Iris pigment epithelial cell (primary cell): ENCODE measurements at regions not wholly inside any gene's neighbourhood (a gene's known extent, or its start where the extent isn't known, plus 50 kb on each side); places are given as distances from the start of the nearest gene placed in this dataset.
A peak's percentile ranks its signal among the peaks of the same experiment; 100 is the strongest.

ENCODE experiments used
- DNase-seq: peaks from one replicate; pipeline ENCODE4 v3.0.0-alpha.2; 2011; ENCODE audit warnings: low read depth

DNA sequence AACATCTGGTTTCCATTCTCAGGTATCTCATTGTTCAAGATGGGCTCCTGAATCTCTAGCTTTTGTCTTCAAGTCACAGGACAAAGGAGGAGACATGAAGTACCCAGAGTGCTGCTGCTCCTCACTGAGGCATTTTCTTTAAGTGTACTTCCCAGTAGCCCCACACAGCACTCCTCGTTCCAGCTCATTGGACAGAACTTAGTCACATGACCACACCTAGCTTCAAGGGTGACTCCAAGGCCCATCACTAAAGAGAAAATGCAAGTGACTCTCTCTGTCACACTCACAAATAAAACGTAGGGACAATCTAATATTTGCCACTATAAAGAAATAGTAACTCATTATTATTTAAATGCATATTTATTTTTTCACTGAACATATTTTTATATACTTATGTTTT is 58.3 kb upstream of the NEUROD6 start:
- DNase-seq, result no peak

DNA sequence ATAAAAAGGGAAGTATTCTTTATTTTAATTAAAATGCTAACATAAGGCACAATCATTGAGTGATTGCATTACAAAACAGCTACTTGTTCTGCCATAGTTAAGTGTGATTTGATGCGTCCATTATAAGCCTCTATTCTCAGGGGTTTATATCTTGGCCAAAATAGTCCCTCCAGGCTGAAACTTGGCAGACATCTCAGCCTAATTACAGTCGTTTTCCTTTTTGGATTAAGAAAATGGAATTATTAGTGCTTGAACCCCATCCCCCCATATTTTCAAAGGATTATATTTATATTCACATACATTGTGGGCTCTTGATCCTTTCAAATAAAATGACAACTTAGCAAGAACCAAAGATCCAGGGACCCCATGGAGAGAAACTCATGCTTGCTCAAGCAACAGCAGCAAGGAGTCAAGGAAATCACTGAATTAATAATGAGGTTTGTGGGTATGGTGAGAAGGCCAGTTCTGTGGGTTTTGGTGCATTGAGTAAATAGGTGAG is 66.7 kb upstream of the NEUROD6 start:
- no peak for DNase-seq

DNA sequence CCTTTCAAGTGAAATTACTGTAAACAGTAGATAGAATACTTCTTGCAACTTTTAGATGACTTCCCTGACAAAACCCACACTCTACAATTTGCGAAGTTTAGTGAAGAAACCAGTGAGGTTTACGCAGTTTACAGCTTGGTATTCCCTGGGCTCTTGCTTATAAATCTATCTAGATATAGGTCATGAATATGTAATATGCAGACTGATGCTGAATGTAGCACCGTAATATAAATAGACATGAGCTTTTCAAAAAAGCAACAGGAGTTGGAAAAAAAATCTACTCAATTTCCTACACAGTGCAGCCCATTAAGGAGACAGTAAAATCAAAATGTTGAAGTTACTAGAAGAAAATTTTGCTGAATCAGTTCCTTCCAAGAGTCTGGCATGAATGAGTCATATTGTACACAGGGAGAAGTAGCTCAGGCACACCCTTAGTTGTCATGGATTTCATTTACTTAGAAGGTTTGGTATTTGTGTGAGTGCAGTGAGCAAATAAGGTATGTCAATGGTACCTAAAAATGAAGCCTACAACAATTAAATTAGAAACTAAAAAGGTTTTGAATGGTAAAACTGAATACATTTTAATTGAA is 67.7 kb upstream of the NEUROD6 start:
- DNase-seq, result peak; percentile 27

DNA sequence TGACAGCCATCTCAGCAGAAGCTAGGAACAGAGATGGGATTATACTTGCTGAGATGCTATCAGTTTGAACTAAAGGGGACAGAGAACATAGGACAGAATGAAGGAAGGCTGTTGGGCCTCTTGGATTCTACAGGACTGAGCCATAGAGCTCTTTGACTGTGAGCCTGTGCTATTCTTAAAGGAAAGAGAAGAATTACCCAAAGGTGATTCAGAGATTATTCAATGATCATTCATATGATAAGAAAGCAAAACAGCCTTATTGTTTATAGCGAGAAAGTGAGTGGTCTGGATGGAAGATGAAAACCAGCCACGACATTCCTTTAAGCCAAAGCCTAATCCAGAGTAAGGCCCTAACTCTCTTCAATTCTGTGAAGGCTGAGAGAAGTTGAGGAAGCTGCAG is 69.7 kb upstream of the NEUROD6 start:
- DNase-seq, result no peak

DNA sequence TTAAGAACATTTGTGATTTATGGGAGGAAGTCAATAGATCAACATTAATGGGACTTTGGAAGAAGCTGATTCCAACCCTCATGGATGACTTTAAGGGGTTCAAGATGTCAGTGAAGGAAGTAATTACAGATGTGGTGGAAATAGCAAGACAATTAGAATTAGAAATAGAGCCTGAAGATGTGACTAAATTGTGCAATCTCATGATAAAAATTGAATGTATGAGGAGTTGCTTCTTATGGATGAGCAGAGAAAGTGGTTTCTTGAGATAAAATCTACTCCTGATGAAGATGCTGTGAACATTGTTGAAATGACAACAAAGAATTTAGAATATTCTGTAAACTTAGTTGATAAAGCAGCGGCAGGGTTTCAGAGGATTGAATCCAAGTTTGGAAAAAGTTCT is 70.9 kb upstream of the NEUROD6 start:
- DNase-seq, result no peak

DNA sequence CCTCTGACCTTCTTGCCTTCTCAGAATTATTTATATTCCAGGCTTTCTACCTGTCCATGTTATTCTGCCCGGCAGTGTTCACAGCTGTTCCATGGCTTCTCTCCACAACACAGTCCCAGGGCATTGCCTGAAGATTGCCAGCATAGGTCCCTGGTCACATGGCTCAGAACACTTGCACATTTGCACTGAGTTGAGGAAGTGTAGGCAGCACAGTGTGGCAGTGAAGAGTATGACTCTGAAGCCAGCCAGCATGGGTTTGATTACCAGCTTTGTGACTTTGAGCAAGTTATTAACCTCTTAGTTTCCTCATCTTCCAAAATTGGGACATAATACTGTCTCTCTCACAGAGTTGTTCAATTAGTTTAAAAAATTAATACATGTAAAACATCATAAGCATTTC is 73.2 kb upstream of the NEUROD6 start:
- DNase-seq, result no peak

DNA sequence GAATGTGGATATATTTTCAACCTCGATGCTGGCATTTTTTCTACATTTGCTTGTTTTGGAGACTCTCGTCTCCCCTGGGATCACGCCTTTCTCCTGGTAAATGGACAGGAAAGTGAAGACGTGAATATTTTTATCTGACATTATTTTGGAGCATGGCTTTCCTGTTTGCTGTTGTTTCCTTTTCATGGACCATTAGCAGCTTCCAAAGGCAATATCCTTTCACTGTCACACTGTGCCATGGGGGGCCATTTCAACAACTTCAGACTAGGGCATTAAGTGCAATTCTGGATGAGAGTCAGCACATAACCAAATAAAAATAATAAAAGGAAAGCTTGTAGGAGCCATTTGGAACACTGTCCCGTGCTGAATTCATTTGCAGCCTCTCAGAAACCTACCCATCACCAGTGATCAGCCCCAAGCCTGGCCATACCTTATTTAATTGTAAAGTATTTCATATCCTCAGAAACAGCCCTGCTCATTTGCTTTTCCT is 75.9 kb upstream of the NEUROD6 start:
- no peak for DNase-seq

DNA sequence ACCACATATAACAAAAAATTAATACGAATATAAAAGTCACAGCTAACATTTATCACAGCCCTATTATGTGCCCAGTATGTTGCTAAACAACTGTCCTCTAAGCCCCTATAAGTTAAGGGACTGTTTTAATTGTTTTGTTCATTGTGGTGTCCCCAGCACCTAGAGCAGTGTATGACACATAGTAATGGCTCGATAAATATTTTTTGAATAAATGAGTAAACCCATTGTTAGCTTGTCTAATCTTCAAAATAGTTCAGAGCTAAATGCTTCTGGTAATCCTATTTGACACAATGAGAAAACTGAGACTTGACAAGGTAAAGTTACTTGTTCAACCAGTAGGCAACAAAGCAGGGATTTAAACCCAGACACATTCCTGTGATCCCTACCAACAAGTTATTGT is 78.4 kb upstream of the NEUROD6 start:
- DNase-seq, result no peak

GRCh38 chr7:31419505-31420055 is 79.1 kb upstream of the NEUROD6 start:
- no peak for DNase-seq

GRCh38 chr7:31420948-31421347 is 80.4 kb upstream of the NEUROD6 start:
- DNase-seq, result no peak

- DNase-seq, result no peak
Observed at GRCh38 chr7:31421607-31422006, 81.1 kb upstream of the NEUROD6 start.

DNA sequence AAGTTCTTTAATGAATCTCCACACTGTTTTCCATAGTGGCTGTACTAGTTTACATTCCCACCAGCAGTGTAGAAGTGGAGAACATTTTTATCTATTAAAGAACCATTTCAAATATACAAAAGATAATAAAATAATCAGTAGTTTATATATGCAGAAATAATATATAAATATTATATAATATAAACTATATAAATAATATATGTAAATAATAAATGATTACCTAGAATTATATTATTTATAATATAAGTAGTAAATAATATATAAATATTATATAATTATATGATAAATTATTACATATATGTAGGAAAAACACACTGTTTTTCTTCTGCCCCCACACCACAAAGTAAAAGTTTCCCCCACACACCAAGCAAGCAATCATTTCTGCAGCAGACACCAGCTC is 83.5 kb upstream of the NEUROD6 start:
- no peak for DNase-seq

DNA sequence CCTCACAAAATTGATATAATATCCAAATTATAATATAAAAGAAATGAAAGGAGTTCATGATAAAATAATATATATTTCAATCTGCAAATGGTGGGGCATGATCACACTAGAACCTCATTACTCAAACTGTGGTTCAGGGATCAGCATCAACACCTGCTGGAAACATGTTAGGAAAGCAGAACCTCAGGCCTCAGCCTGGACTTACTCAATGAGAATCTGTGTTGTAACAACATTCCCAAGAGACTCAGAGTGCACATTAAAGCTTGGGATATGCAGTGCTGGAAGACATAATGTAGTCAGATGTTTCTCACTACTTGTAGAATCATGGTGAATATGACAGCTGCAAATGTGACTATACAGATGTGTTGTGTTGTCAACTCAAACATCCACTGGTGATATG is 81.7 kb upstream of the ITPRID1 start:
- DNase-seq, result no peak

GRCh38 chr7:31432836-31433340 is 81.0 kb upstream of the ITPRID1 start:
- DNase-seq, result peak; percentile 1

GRCh38 chr7:31437250-31437865 is 76.5 kb upstream of the ITPRID1 start:
- DNase-seq, result no peak

- DNase-seq, result no peak
Observed at GRCh38 chr7:31439165-31439564, 74.7 kb upstream of the ITPRID1 start.

GRCh38 chr7:31440511-31440910 is 73.4 kb upstream of the ITPRID1 start:
- DNase-seq, result no peak

DNA sequence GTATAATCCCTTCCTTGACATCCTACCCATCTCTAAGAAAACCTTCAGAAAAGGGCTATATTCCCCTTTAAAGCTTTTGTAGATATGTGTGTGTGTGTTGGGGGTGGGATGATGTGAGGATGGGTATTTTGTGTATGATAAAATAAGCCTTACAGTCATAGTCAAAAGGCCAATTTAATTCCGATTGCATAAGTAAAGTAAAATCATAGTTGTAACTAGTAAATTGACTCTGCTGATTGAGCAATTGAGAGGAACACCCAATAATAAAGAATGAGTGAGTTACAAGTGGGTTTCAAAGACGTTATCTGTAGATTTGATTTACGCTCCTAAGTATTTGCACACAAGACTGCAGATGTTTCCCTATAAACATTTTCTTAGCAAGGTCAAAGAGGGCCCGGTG is 71.3 kb upstream of the ITPRID1 start:
- DNase-seq, result no peak

DNA sequence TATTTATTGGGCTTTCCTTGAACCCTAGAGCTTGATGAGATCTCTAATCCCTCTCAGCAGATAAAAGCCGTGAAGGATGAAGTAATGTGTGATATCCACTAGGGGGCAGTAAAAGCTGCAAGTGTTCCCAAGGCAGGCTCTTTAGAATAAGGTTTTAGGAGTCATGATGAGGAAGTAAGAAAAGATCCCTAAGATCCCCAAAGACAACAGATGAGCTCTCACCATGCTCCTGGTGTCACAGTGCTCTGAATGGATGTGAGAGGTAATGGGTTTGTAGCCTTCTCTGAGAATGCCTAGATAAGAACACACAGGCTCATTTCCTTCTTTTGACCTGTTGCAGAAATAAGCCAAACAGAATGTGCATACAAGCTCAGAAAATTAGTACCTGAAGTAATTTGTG is 70.4 kb upstream of the ITPRID1 start:
- DNase-seq, result peak; percentile 26

- DNase-seq, result no peak
Observed at GRCh38 chr7:31444196-31444595, 69.7 kb upstream of the ITPRID1 start.

- DNase-seq, result no peak
Observed at GRCh38 chr7:31445686-31446355, 68.1 kb upstream of the ITPRID1 start.

- DNase-seq, result no peak
Observed at GRCh38 chr7:31448649-31449048, 65.2 kb upstream of the ITPRID1 start.

- no peak for DNase-seq
Observed at GRCh38 chr7:31455844-31456243, 58.0 kb upstream of the ITPRID1 start.
